ENCODE measurements at regions not wholly inside any gene's neighbourhood (a gene's known extent, or its start where the extent isn't known, plus 50 kb on each side); places are given as distances from the start of the nearest gene placed in this dataset.

DNA sequence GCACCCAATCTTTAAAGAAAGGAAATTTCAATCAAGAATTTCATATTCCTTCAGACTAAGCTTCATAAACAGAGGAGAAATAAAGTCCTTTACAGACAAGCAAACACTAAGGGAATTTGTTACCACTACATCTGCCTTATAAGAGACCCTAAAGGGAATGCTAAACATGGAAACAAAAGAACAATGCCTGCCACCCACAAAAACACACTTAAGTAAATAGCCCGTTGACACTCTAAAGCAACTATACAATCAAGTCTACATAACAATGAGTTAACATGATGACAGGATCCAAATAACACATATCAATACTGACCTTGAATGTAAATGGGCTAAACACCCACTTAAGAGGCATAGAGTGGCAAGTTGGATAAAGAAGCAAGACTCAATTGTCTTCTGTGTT is 1056.9 kb upstream of the ATXN8OS start:
- Histone ChIP-seq H3K4me1 (replicated peaks in 1 of 2; ENCODE audit: control insufficient read depth in 2 of 2, insufficient read depth in 2 of 2, low read length in 2 of 2) (no peaks in the 10 kb centered on the region), H3K36me3 (ENCODE audit: control insufficient read depth, insufficient read depth, low read length) (no peaks in the 10 kb centered on the region), H2AFZ (ENCODE audit: low read depth, low read length) (no peak overlapping the region), H3K79me2 (ENCODE audit: control insufficient read depth, insufficient read depth, low read length) (no peaks in the 10 kb centered on the region), H4K20me1 (replicated peaks; ENCODE audit: control insufficient read depth, insufficient read depth, low read length) (no peaks in the 10 kb centered on the region), H3K9ac (ENCODE audit: insufficient read depth in 1 of 2, low read depth in 2 of 2, low read length in 2 of 2) (no peak overlapping the region), H3K9me1 (ENCODE audit: control insufficient read depth, insufficient read depth, low read length) (no peaks in the 10 kb centered on the region), H3K27me3 (ENCODE audit: control insufficient read depth in 2 of 2, insufficient read depth in 2 of 2, low read length in 2 of 2) (no peaks in the 10 kb centered on the region), H3K9me3 (replicated peaks; ENCODE audit: control insufficient read depth, insufficient read depth, low read depth, low read length) (no peaks in the 10 kb centered on the region), H3K4me2 (ENCODE audit: insufficient read depth, low read length) (no peak overlapping the region), H3K27ac (ENCODE audit: extremely low read depth, low read depth, low read length) (no peak overlapping the region), H3K4me3 (no peak overlapping the region)
- POLR2A ChIA-PET, result no interaction called here
- DNase-seq (ENCODE audit: extremely low read depth in 1 of 4, low spot score in 3 of 4), result no peak
- no TSS peak for BruUV-seq (replicated peaks)
- in situ Hi-C loops (cut with MboI) (no loop called here), intact Hi-C loops (cut with micrococcal nuclease) (no loop called here)
- TF ChIP-seq PTBP1 (IDR thresholded peaks at IDR 0.05; ENCODE audit: low read depth, low read length) (no peak), ZNF165 (CRISPR knock-in tag; IDR thresholded peaks at IDR 0.05; ENCODE audit: borderline replicate concordance) (no peak)
- TF ChIP-seq, protein P1, sequence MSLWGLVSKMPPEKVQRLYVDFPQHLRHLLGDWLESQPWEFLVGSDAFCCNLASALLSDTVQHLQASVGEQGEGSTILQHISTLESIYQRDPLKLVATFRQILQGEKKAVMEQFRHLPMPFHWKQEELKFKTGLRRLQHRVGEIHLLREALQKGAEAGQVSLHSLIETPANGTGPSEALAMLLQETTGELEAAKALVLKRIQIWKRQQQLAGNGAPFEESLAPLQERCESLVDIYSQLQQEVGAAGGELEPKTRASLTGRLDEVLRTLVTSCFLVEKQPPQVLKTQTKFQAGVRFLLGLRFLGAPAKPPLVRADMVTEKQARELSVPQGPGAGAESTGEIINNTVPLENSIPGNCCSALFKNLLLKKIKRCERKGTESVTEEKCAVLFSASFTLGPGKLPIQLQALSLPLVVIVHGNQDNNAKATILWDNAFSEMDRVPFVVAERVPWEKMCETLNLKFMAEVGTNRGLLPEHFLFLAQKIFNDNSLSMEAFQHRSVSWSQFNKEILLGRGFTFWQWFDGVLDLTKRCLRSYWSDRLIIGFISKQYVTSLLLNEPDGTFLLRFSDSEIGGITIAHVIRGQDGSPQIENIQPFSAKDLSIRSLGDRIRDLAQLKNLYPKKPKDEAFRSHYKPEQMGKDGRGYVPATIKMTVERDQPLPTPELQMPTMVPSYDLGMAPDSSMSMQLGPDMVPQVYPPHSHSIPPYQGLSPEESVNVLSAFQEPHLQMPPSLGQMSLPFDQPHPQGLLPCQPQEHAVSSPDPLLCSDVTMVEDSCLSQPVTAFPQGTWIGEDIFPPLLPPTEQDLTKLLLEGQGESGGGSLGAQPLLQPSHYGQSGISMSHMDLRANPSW (CRISPR knock-in tag; IDR thresholded peaks at IDR 0.05), result no peak
- CTCF ChIA-PET (ENCODE audit: low intra/inter-chr PET ratio), result no interaction called here
- WGBS (ENCODE audit: insufficient coverage, low coverage, missing lambda C conversion rate), result 7% methylated on average over 1 of the region's 1 CpG
- no peak for ATAC-seq
- FAIRE-seq, result no peak

DNA sequence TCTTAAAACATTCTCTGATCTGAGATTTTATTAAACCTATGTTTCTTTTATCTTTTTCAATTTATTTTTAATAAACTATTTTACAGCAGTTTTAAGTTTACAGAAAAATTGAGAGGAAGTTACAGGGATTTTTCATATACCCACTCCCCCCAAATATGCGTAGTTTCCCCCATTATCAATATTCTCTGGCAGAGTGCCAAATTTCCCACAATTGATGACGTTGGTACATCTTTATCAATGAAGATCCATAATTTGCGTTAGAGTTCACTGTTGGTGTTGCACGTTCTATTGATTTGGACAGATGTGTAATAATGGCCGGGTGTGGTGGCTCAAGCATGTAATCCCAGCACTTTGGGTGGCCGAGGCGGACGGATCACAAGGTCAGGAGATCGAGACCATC is 1063.0 kb upstream of the ATXN8OS start:
- H3K9ac ChIP-seq (ENCODE audit: insufficient read depth in 1 of 2, low read depth in 2 of 2, low read length in 2 of 2), result no peak overlapping the region
- H2AFZ ChIP-seq (ENCODE audit: low read depth, low read length), result no peak overlapping the region
- CTCF ChIA-PET (ENCODE audit: low intra/inter-chr PET ratio), result no interaction called here
- no peaks in the 10 kb centered on the region for H3K79me2 ChIP-seq (ENCODE audit: control insufficient read depth, insufficient read depth, low read length)
- intact Hi-C loops (cut with micrococcal nuclease) (no loop called here), in situ Hi-C loops (cut with MboI) (no loop called here)
- no peak overlapping the region for H3K4me3 ChIP-seq
- no peaks in the 10 kb centered on the region for H3K27me3 ChIP-seq (ENCODE audit: control insufficient read depth in 2 of 2, insufficient read depth in 2 of 2, low read length in 2 of 2)
- ATAC-seq, result no peak
- no peak overlapping the region for H3K27ac ChIP-seq (ENCODE audit: extremely low read depth, low read depth, low read length)
- WGBS (ENCODE audit: insufficient coverage, low coverage, missing lambda C conversion rate), result 9% methylated on average over 8 of the region's 9 CpGs
- H3K9me3 ChIP-seq (replicated peaks; ENCODE audit: control insufficient read depth, insufficient read depth, low read depth, low read length), result no peaks in the 10 kb centered on the region
- DNase-seq (ENCODE audit: extremely low read depth in 1 of 4, low spot score in 3 of 4), result no peak
- no TSS peak for BruUV-seq (replicated peaks)
- POLR2A ChIA-PET, result no interaction called here
- no peaks in the 10 kb centered on the region for H3K4me1 ChIP-seq (replicated peaks in 1 of 2; ENCODE audit: control insufficient read depth in 2 of 2, insufficient read depth in 2 of 2, low read length in 2 of 2)
- H4K20me1 ChIP-seq (replicated peaks; ENCODE audit: control insufficient read depth, insufficient read depth, low read length), result no peaks in the 10 kb centered on the region
- H3K9me1 ChIP-seq (ENCODE audit: control insufficient read depth, insufficient read depth, low read length), result no peaks in the 10 kb centered on the region
- H3K4me2 ChIP-seq (ENCODE audit: insufficient read depth, low read length), result no peak overlapping the region
- H3K36me3 ChIP-seq (ENCODE audit: control insufficient read depth, insufficient read depth, low read length), result no peaks in the 10 kb centered on the region
- FAIRE-seq, result no peak
- TF ChIP-seq TEAD2 (tag; IDR thresholded peaks at IDR 0.05) (no peak), PHTF2 (CRISPR knock-in tag; IDR thresholded peaks at IDR 0.05) (no peak), KAT7 (CRISPR knock-in tag; IDR thresholded peaks at IDR 0.05; ENCODE audit: borderline replicate concordance) (no peak), SUPT5H (IDR thresholded peaks at IDR 0.05) (no peak), LEF1 (IDR thresholded peaks at IDR 0.05) (no peak)

Measured in K562 (cell line).